H1 (cell line): ENCODE measurements at regions not wholly inside any gene's neighbourhood (a gene's known extent, or its start where the extent isn't known, plus 50 kb on each side); places are given as distances from the start of the nearest gene placed in this dataset.

Experiments used
- CTCF ChIA-PET: fragments of 300-600 bp; sonication (Branson Sonifier 250); formaldehyde crosslinking; loops from one replicate; lab custom pipeline; 2021; ENCODE audit not compliant: partially characterized antibody; lab: Charles Lee
- POLR2A ChIA-PET: fragments of 300-600 bp; sonication (Branson Sonifier 250); formaldehyde crosslinking; loops from one replicate; lab custom pipeline; 2021; ENCODE audit warnings: inconsistent platforms; ENCODE audit not compliant: partially characterized antibody; lab: Charles Lee
- DNase-seq, 2 experiments: peaks; one replicate each; pipeline versions ENCODE4 v3.0.0 to v3.0.0-alpha.2; 2010 to 2022; ENCODE audit warnings: low spot score in 2 of 2, low read depth in 1 of 2, mixed read lengths in 1 of 2
- FAIRE-seq: peaks from 2 replicates; lab custom pipeline; 2011; peaks lifted over from hg19 to GRCh38; lab: Jason Lieb, UNC
- H2AFZ ChIP-seq: 2 replicates; pipeline ENCODE4 v1.8.1; 2012; ENCODE audit warnings: low read length, inconsistent platforms
- H2AK5ac ChIP-seq: 2 replicates; pipeline ENCODE4 v1.6.1; 2013; ENCODE audit warnings: low read depth, low read length
- H2BK120ac ChIP-seq: replicated peaks from 2 replicates; pipeline ENCODE3; 2013; ENCODE audit warnings: low read depth, low read length, inconsistent platforms
- H2BK12ac ChIP-seq: 2 replicates; pipeline ENCODE4 v1.6.1; 2013; ENCODE audit warnings: low read depth, low read length
- H2BK15ac ChIP-seq: 2 replicates; pipeline ENCODE4 v1.6.1; 2013; ENCODE audit warnings: low read length
- H2BK20ac ChIP-seq: 2 replicates; pipeline ENCODE4 v1.6.1; 2013; ENCODE audit warnings: low read length
- H2BK5ac ChIP-seq: 2 replicates; pipeline ENCODE4 v1.6.1; 2013; ENCODE audit warnings: low read depth, low read length
- H3K14ac ChIP-seq: 2 replicates; pipeline ENCODE4 v1.6.1; 2013; ENCODE audit warnings: inconsistent platforms; ENCODE audit not compliant: insufficient read length
- H3K18ac ChIP-seq: 2 replicates; pipeline ENCODE4 v1.6.1; 2013; ENCODE audit warnings: low read length; ENCODE audit errors: extremely low read depth
- H3K23ac ChIP-seq: 2 replicates; pipeline ENCODE4 v1.6.1; 2013; ENCODE audit warnings: inconsistent platforms; ENCODE audit not compliant: insufficient read length
- H3K23me2 ChIP-seq: 2 replicates; pipeline ENCODE4 v1.6.1; 2013; ENCODE audit warnings: low read depth, low read length
- H3K27ac ChIP-seq: 2 replicates; pipeline ENCODE4 v1.6.1; 2011; ENCODE audit warnings: low read depth, low read length, inconsistent platforms
- H3K27me3 ChIP-seq, 4 experiments: replicated peaks in 1 of 4; 1 replicate in 1 of 4; 2 replicates in 3 of 4; pipeline versions ENCODE4 v1.6.1 to v1.8.1; 2011 to 2013; ENCODE audit warnings: low read length in 3 of 4, mild to moderate bottlenecking in 3 of 4, inconsistent platforms in 2 of 4, mixed read lengths in 2 of 4, moderate library complexity in 1 of 4; ENCODE audit not compliant: control insufficient read depth in 3 of 4, insufficient read depth in 3 of 4; ENCODE audit errors: extremely low read depth in 1 of 4
- H3K36me3 ChIP-seq, 4 experiments: 2 replicates each; pipeline versions ENCODE4 v1.6.1 to v1.8.1; 2011 to 2013; ENCODE audit warnings: mild to moderate bottlenecking in 4 of 4, low read length in 3 of 4, moderate library complexity in 2 of 4, control low read depth in 1 of 4, inconsistent platforms in 1 of 4; ENCODE audit not compliant: insufficient read depth in 4 of 4, control insufficient read depth in 2 of 4
- H3K4ac ChIP-seq: replicated peaks from 2 replicates; pipeline ENCODE3; 2013; ENCODE audit warnings: low read length, low read depth, mixed read lengths, inconsistent platforms; ENCODE audit not compliant: insufficient read length
- H3K4me1 ChIP-seq, 4 experiments: replicated peaks in 1 of 4; 1 replicate in 1 of 4; 2 replicates in 3 of 4; pipeline versions ENCODE4 v1.6.1 to v1.8.1; 2011 to 2013; ENCODE audit warnings: low read length in 3 of 4, inconsistent platforms in 2 of 4, mixed read lengths in 1 of 4; ENCODE audit not compliant: insufficient read depth in 4 of 4, control insufficient read depth in 3 of 4
- H3K4me2 ChIP-seq, 2 experiments: 2 replicates each; pipeline versions ENCODE4 v1.6.1 to v1.8.1; 2011 to 2013; ENCODE audit warnings: low read depth in 2 of 2, low read length in 2 of 2, control low read depth in 1 of 2, inconsistent platforms in 1 of 2, mild to moderate bottlenecking in 1 of 2; ENCODE audit not compliant: insufficient read depth in 1 of 2
- H3K4me3 ChIP-seq, 4 experiments: fragments of 200-600, 300-600 bp in 1 of 4; sonication (generic), shearing (Covaris generic), sonication (Bioruptor Twin) in 1 of 4; 2 replicates each; pipeline versions ENCODE4 v1.5.1 to v1.8.1; 2011 to 2016; ENCODE audit warnings: low read length in 4 of 4, low read depth in 3 of 4, control low read depth in 2 of 4, inconsistent platforms in 2 of 4, mild to moderate bottlenecking in 2 of 4, mixed read lengths in 1 of 4, moderate library complexity in 1 of 4; ENCODE audit not compliant: insufficient read depth in 2 of 4; ENCODE audit errors: extremely low read depth in 1 of 4
- H3K56ac ChIP-seq: replicated peaks from 2 replicates; pipeline ENCODE3; 2013; ENCODE audit warnings: low read depth, mild to moderate bottlenecking, mixed read lengths, low read length, inconsistent platforms; ENCODE audit not compliant: insufficient read length
- H3K79me1 ChIP-seq: 2 replicates; pipeline ENCODE4 v1.6.1; 2013; ENCODE audit warnings: low read depth, low read length, control low read depth
- H3K79me2 ChIP-seq, 2 experiments: 2 replicates each; pipeline versions ENCODE4 v1.6.1 to v1.8.1; 2012 to 2013; ENCODE audit warnings: low read length in 2 of 2, mild to moderate bottlenecking in 2 of 2, inconsistent platforms in 1 of 2; ENCODE audit not compliant: insufficient read depth in 2 of 2, control insufficient read depth in 1 of 2
- H3K9ac ChIP-seq, 4 experiments: replicated peaks in 1 of 4; 1 replicate in 1 of 4; 2 replicates in 3 of 4; pipeline versions ENCODE4 v1.6.1 to v1.8.1; 2011 to 2013; ENCODE audit warnings: low read depth in 3 of 4, low read length in 3 of 4, control low read depth in 2 of 4, mild to moderate bottlenecking in 2 of 4, moderate library complexity in 2 of 4, inconsistent platforms in 1 of 4; ENCODE audit errors: extremely low read depth in 1 of 4
- H3K9me3 ChIP-seq, 2 experiments: 2 replicates each; pipeline versions ENCODE4 v1.6.1 to v1.8.1; 2012 to 2013; ENCODE audit warnings: mild to moderate bottlenecking in 2 of 2, moderate library complexity in 2 of 2, control low read depth in 1 of 2, inconsistent platforms in 1 of 2, low read depth in 1 of 2, low read length in 1 of 2, mixed read lengths in 1 of 2; ENCODE audit not compliant: insufficient read depth in 2 of 2
- H4K20me1 ChIP-seq, 2 experiments: replicated peaks in 1 of 2; 2 replicates each; pipeline versions ENCODE3 to v1.8.1; 2011 to 2013; ENCODE audit warnings: inconsistent platforms in 2 of 2, low read length in 2 of 2, mild to moderate bottlenecking in 1 of 2; ENCODE audit not compliant: insufficient read depth in 2 of 2, control insufficient read depth in 1 of 2
- H4K5ac ChIP-seq: 2 replicates; pipeline ENCODE4 v1.6.1; 2013; ENCODE audit warnings: low read length, low read depth, mixed read lengths, inconsistent platforms; ENCODE audit not compliant: insufficient read length
- H4K8ac ChIP-seq: 2 replicates; pipeline ENCODE4 v1.8.0; 2013; ENCODE audit warnings: mild to moderate bottlenecking, moderate library complexity, low read length, inconsistent platforms; ENCODE audit not compliant: insufficient read depth; ENCODE audit errors: extremely low read depth
- H4K91ac ChIP-seq: replicated peaks from 2 replicates; pipeline ENCODE3; 2013; ENCODE audit warnings: low read length, mixed read lengths, inconsistent platforms; ENCODE audit not compliant: insufficient read length
- EGR1 ChIP-seq: IDR thresholded peaks from 2 replicates; pipeline ENCODE4 v1.6.1; 2011; ENCODE audit warnings: low read depth, low read length, borderline replicate concordance
- KDM1A ChIP-seq: fragments of 200-600, 300-600 bp; sonication (generic); IDR thresholded peaks from 2 replicates; pipeline ENCODE4 v1.7.1; 2016; ENCODE audit warnings: mild to moderate bottlenecking, low read length, borderline replicate concordance
- RXRA ChIP-seq: IDR thresholded peaks from 2 replicates; pipeline ENCODE4 v1.6.1; 2011; ENCODE audit warnings: low read depth, mild to moderate bottlenecking, low read length, moderate library complexity; ENCODE audit not compliant: insufficient read depth
- WGBS, 2 experiments: shearing (Covaris generic) in 1 of 2; methylation state at CpG; one replicate each; pipeline versions ENCODE4 v1.1.6 to v1.1.7; 2013 to 2015; ENCODE audit warnings: low lambda C conversion rate in 2 of 2, mixed read lengths in 2 of 2, inconsistent platforms in 1 of 2, low coverage in 1 of 2, missing lambda C conversion rate in 1 of 2; ENCODE audit not compliant: insufficient replicate concordance in 2 of 2, insufficient coverage in 1 of 2, insufficient read length in 1 of 2; ENCODE audit errors: extremely low coverage in 1 of 2, missing lambda C conversion rate in 1 of 2; 5-methylcytosine and 5-hydroxymethylcytosine counted together

DNA sequence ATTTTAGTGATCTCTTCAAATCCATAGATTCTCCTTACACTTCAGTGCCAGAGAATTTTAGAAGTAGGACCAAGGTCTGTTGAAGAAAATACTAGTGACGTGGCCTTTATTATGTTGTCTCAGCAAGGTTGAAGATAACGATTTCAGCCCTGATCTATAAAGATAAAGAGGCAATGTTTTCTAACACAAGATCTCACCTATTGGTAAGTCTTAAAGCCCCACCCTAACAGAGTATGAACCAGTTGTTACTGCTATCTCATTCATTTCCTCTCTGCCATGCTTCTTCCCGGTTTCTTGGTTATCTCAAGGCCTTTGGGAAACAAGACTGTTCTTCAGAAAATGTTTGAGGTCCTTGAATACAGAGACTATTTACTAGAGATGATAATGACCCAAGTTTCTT, 53.1 kb downstream of the KIAA0408 start:
- no peak overlapping the region for H2BK5ac ChIP-seq
- 90% methylated on average over 3 of the region's 3 CpGs; no CpG with 5 or more reads in 1 of the 2 experiments for WGBS, 2 experiments
- TF ChIP-seq EGR1 (no peak), KDM1A (no peak), RXRA (no peak)

More for the DNA sequence above, 53.1 kb downstream of the KIAA0408 start:
- no peak overlapping the region for H3K56ac ChIP-seq
- H4K8ac ChIP-seq = no peak overlapping the region
- no peak overlapping the region for H3K18ac ChIP-seq
- H3K4me2 ChIP-seq = no peak overlapping the region
- no peak overlapping the region for H3K23ac ChIP-seq
- H3K9me3 ChIP-seq = no peaks in the 10 kb centered on the region
- no peak overlapping the region for H4K91ac ChIP-seq
- DNase-seq = no peak
- H4K20me1 ChIP-seq = no peaks in the 10 kb centered on the region
- no peak overlapping the region for H3K27ac ChIP-seq
- no peak overlapping the region for H2BK20ac ChIP-seq
- no peak overlapping the region for H3K4ac ChIP-seq
- FAIRE-seq = no peak
- no peaks in the 10 kb centered on the region for H3K23me2 ChIP-seq
- no peaks in the 10 kb centered on the region for H3K27me3 ChIP-seq
- no peak overlapping the region for H3K14ac ChIP-seq
- POLR2A ChIA-PET = no interaction called here
- H2BK15ac ChIP-seq = no peak overlapping the region
- H2BK12ac ChIP-seq = no peak overlapping the region
- no peaks in the 10 kb centered on the region for H3K79me2 ChIP-seq
- H3K9ac ChIP-seq = no peak overlapping the region
- H2AK5ac ChIP-seq = no peak overlapping the region
- H3K4me3 ChIP-seq = no peak overlapping the region
- H3K36me3 ChIP-seq = no peaks in the 10 kb centered on the region
- no peak overlapping the region for H2AFZ ChIP-seq
- H4K5ac ChIP-seq = no peak overlapping the region
- CTCF ChIA-PET = no interaction called here
- no peak overlapping the region for H2BK120ac ChIP-seq
- H3K79me1 ChIP-seq = no peaks in the 10 kb centered on the region
- H3K4me1 ChIP-seq = no peaks in the 10 kb centered on the region
